HCT116 (cell line): ENCODE measurements at regions not wholly inside any gene's neighbourhood (a gene's known extent, or its start where the extent isn't known, plus 50 kb on each side); places are given as distances from the start of the nearest gene placed in this dataset.

Source experiments
- ATAC-seq: fragments of 200-7000 bp; cut with Tn5 transposase; 2 replicates; pipeline ENCODE4 v1.9.1; 2020; ENCODE audit warnings: mild to moderate bottlenecking, moderate library complexity
- BruUV-seq: library from RNA; stranded (reverse); fragments of 400-500 nt; replicated peaks from 2 replicates; lab custom pipeline; 2021; lab: Mats Ljungman, UMichigan
- CTCF ChIA-PET: fragments of 300-600 bp; sonication (Branson Sonifier 250); formaldehyde crosslinking; loops from one replicate; lab custom pipeline; 2021; ENCODE audit warnings: antibody characterized with exemption; lab: Charles Lee
- POLR2A ChIA-PET: fragments of 300-600, 350-600 bp; sonication (Branson Sonifier 250); formaldehyde crosslinking; loops from one replicate; lab custom pipeline; 2021; ENCODE audit warnings: antibody characterized with exemption; lab: Charles Lee
- RAD21 ChIA-PET, 2 experiments: fragments of 300-600 bp; sonication (Branson Sonifier 250); formaldehyde crosslinking; loops; one replicate each; lab custom pipeline; 2023; ENCODE audit warnings: low total read pairs in 2 of 2; ENCODE audit not compliant: uncharacterized antibody in 2 of 2, unreplicated experiment in 2 of 2, low non-redundant PET in 1 of 2; lab: Charles Lee
- DNase-seq: peaks from one replicate; pipeline ENCODE4 v3.0.0-alpha.2; 2010; ENCODE audit warnings: low read depth, low spot score
- H2AFZ ChIP-seq: fragments of 200-600 bp; shearing (Covaris generic), sonication (generic); 2 replicates; pipeline ENCODE4 v1.6.1; 2017; ENCODE audit warnings: low read depth, mixed run types, mixed read lengths, antibody characterized with exemption, low read length; ENCODE audit not compliant: poor library complexity, severe bottlenecking
- H3K27ac ChIP-seq: 2 replicates; pipeline ENCODE4 v1.5.1; 2012; ENCODE audit warnings: low read depth, low read length
- H3K27me3 ChIP-seq: fragments of 200-600 bp; sonication (generic); 2 replicates; pipeline ENCODE4 v1.6.1; 2016; ENCODE audit warnings: mixed run types, low read length, mixed read lengths; ENCODE audit not compliant: insufficient read depth
- H3K36me3 ChIP-seq, 2 experiments: fragments of 200-500 bp in 1 of 2; fragments of 200-600 bp in 1 of 2; sonication (Bioruptor generic) in 1 of 2; sonication (generic) in 1 of 2; 2 replicates each; pipeline versions ENCODE4 v1.5.1 to v1.6.1; 2014 to 2016; ENCODE audit warnings: low read length in 2 of 2, inconsistent platforms in 1 of 2, mixed read lengths in 1 of 2, mixed run types in 1 of 2; ENCODE audit not compliant: insufficient read depth in 2 of 2, control insufficient read depth in 1 of 2
- H3K4me1 ChIP-seq, 2 experiments: fragments of 200-600 bp in 1 of 2; sonication (generic) in 1 of 2; 2 replicates each; pipeline versions ENCODE4 v1.5.1 to v1.6.1; 2012 to 2017; ENCODE audit warnings: low read length in 2 of 2, inconsistent platforms in 1 of 2, mild to moderate bottlenecking in 1 of 2, mixed read lengths in 1 of 2, mixed run types in 1 of 2, moderate library complexity in 1 of 2; ENCODE audit not compliant: insufficient read depth in 2 of 2, control insufficient read depth in 1 of 2
- H3K4me2 ChIP-seq: fragments of 200-600 bp; sonication (generic); 2 replicates; pipeline ENCODE4 v1.6.1; 2017; ENCODE audit warnings: mixed run types, low read length, mixed read lengths
- H3K4me3 ChIP-seq, 2 experiments: fragments of 200-600 bp in 1 of 2; sonication (generic) in 1 of 2; replicated peaks in 1 of 2; 2 replicates each; pipeline ENCODE4 v1.5.1; 2011 to 2016; ENCODE audit warnings: low read length in 2 of 2, control low read depth in 1 of 2, low read depth in 1 of 2, mild to moderate bottlenecking in 1 of 2, mixed read lengths in 1 of 2, mixed run types in 1 of 2
- H3K79me2 ChIP-seq: fragments of 200-600 bp; sonication (generic); 2 replicates; pipeline ENCODE4 v1.6.1; 2017; ENCODE audit warnings: mild to moderate bottlenecking, mixed run types, low read length, moderate library complexity, mixed read lengths; ENCODE audit not compliant: insufficient read depth
- H3K9ac ChIP-seq: fragments of 200-600 bp; sonication (generic); 2 replicates; pipeline ENCODE4 v1.6.1; 2016; ENCODE audit warnings: low read length, mixed read lengths
- H3K9me2 ChIP-seq: fragments of 200-600 bp; sonication (generic), shearing (Covaris generic); 2 replicates; pipeline ENCODE4 v1.6.1; 2017; ENCODE audit warnings: mixed run types, mild to moderate bottlenecking, moderate library complexity; ENCODE audit not compliant: insufficient read depth
- H3K9me3 ChIP-seq, 2 experiments: fragments of 200-500 bp in 1 of 2; fragments of 200-600 bp in 1 of 2; sonication (Bioruptor generic) in 1 of 2; sonication (generic) in 1 of 2; 2 replicates each; pipeline ENCODE4 v1.6.1; 2014 to 2017; ENCODE audit warnings: low read length in 2 of 2, mixed read lengths in 2 of 2, inconsistent platforms in 1 of 2, low read depth in 1 of 2, mild to moderate bottlenecking in 1 of 2, mixed run types in 1 of 2, moderate library complexity in 1 of 2; ENCODE audit not compliant: control insufficient read depth in 1 of 2, insufficient read depth in 1 of 2
- H4K20me1 ChIP-seq: fragments of 200-600 bp; sonication (generic), shearing (Covaris generic); 2 replicates; pipeline ENCODE4 v1.6.1; 2017; ENCODE audit warnings: mixed run types, mild to moderate bottlenecking, moderate library complexity; ENCODE audit not compliant: insufficient read depth
- CTCF ChIP-seq, 3 experiments: fragments of 200-600 bp in 1 of 3; sonication (generic) in 1 of 3; IDR thresholded peaks in 2 of 3; conservative IDR thresholded peaks in 1 of 3; 2 replicates each; pipeline ENCODE4 v1.5.1; 2012 to 2017; ENCODE audit warnings: low read depth in 2 of 3, low read length in 2 of 3, antibody characterized with exemption in 1 of 3, borderline replicate concordance in 1 of 3, control low read depth in 1 of 3, mild to moderate bottlenecking in 1 of 3, mixed read lengths in 1 of 3, mixed run types in 1 of 3, moderate library complexity in 1 of 3; ENCODE audit not compliant: insufficient read depth in 1 of 3
- ELF1 ChIP-seq: IDR thresholded peaks from 2 replicates; pipeline ENCODE4 v1.6.1; 2012; ENCODE audit warnings: low read depth, borderline replicate concordance
- EZH2 ChIP-seq: fragments of 200-600 bp; sonication (generic); IDR thresholded peaks from 2 replicates; pipeline ENCODE4 v1.6.1; 2017; ENCODE audit warnings: antibody characterized with exemption, mixed run types
- EZH2phosphoT487 ChIP-seq: fragments of 200-600 bp; IDR thresholded peaks from 2 replicates; pipeline ENCODE4 v1.6.1; 2018; ENCODE audit warnings: antibody characterized with exemption, borderline replicate concordance
- MAX ChIP-seq: IDR thresholded peaks from 2 replicates; pipeline ENCODE4 v1.6.1; 2012
- POLR2AphosphoS5 ChIP-seq: IDR thresholded peaks from 2 replicates; pipeline ENCODE4 v1.6.1; 2011; ENCODE audit warnings: mild to moderate bottlenecking, low read depth, low read length, moderate library complexity
- YY1 ChIP-seq: IDR thresholded peaks from 2 replicates; pipeline ENCODE4 v1.6.1; 2011; ENCODE audit warnings: low read length, low read depth, moderate library complexity, mild to moderate bottlenecking; ENCODE audit not compliant: insufficient replicate concordance; ENCODE audit errors: extremely low read depth
- ZFX ChIP-seq: fragments of 450-650 bp; IDR thresholded peaks from 2 replicates; pipeline ENCODE4 v1.6.1; 2017
- ZNF274 ChIP-seq: fragments of 200-500 bp; sonication (Bioruptor generic); IDR thresholded peaks from 2 replicates; pipeline ENCODE4 v1.6.1; 2014; ENCODE audit warnings: mild to moderate bottlenecking, low read depth, low read length, inconsistent platforms
- intact Hi-C: fragments of 100-400 bp; cut with micrococcal nuclease; formaldehyde crosslinking; loops from 2 replicates; pipeline ENCODE4 v1.10.0; 2022

GRCh38 chrX:6761251-6761650 lies 226.3 kb upstream of the VCX3A start:
- H3K27ac ChIP-seq: no peak overlapping the region
- H3K4me3 ChIP-seq: no peak overlapping the region
- ChIA-PET POLR2A (no interaction called here), RAD21 (no interaction called here), CTCF (no interaction called here)
- no peaks in the 10 kb centered on the region for H3K9me2 ChIP-seq
- H3K4me2 ChIP-seq: no peak overlapping the region
- H3K4me1 ChIP-seq: no peaks in the 10 kb centered on the region
- no peak overlapping the region for H2AFZ ChIP-seq
- ATAC-seq: no peak
- H3K9ac ChIP-seq: no peak overlapping the region
- H3K27me3 ChIP-seq: no peaks in the 10 kb centered on the region
- no peaks in the 10 kb centered on the region for H3K9me3 ChIP-seq
- no peak for TF ChIP-seq ELF1
- no peak for TF ChIP-seq EZH2
- no peak for TF ChIP-seq MAX
- TF ChIP-seq EZH2phosphoT487: no peak
- TF ChIP-seq YY1: no peak
- TF ChIP-seq POLR2AphosphoS5: no peak
- TF ChIP-seq CTCF (IDR thresholded peaks at IDR 0.05 in 2 of 3, conservative IDR thresholded peaks at IDR 0.05 in 1 of 3; ENCODE audit: borderline replicate concordance in 1 of 3, insufficient read depth in 1 of 3, low read depth in 2 of 3, low read length in 2 of 3): no peak
- no peak for TF ChIP-seq ZNF274
- no peak for TF ChIP-seq ZFX
- H4K20me1 ChIP-seq: no peaks in the 10 kb centered on the region
- intact Hi-C loops: no loop called here
- H3K36me3 ChIP-seq: no peaks in the 10 kb centered on the region
- H3K79me2 ChIP-seq: no peaks in the 10 kb centered on the region
- BruUV-seq: no TSS peak
- no peak for DNase-seq
